ENCODE measurements at regions not wholly inside any gene's neighbourhood (a gene's known extent, or its start where the extent isn't known, plus 50 kb on each side); places are given as distances from the start of the nearest gene placed in this dataset.

- in situ Hi-C loops (cut with MboI; ENCODE audit: low pct_unique_long_range_greater_than_20kb, low sequenced_read_pairs), result no loop called here
These were observed 318.5 kb downstream of the KCNC2 start for GRCh38 chr12:74891083-74891668.

GRCh38 chr12:74892057-74892633 lies 317.5 kb downstream of the KCNC2 start:
- DNase-seq, result no peak
- in situ Hi-C loops (cut with MboI; ENCODE audit: low pct_unique_long_range_greater_than_20kb, low sequenced_read_pairs), result no loop called here

More at GRCh38 chr12:74891083-74891668, 318.5 kb downstream of the KCNC2 start:
- DNase-seq, result no peak

- DNase-seq, result no peak
- in situ Hi-C loops (cut with MboI; ENCODE audit: low pct_unique_long_range_greater_than_20kb, low sequenced_read_pairs), result no loop called here
These were observed 313.5 kb downstream of the KCNC2 start for GRCh38 chr12:74896186-74896585.

- DNase-seq, result no peak
- in situ Hi-C loops (cut with MboI; ENCODE audit: low pct_unique_long_range_greater_than_20kb, low sequenced_read_pairs), result no loop called here
These were observed 312.0 kb downstream of the KCNC2 start for GRCh38 chr12:74897425-74898211.

GRCh38 chr12:74899031-74899829 lies 310.4 kb downstream of the KCNC2 start:
- in situ Hi-C loops (cut with MboI; ENCODE audit: low pct_unique_long_range_greater_than_20kb, low sequenced_read_pairs), result no loop called here
- DNase-seq, result no peak

GRCh38 chr12:74900232-74900631 lies 309.4 kb downstream of the KCNC2 start:
- in situ Hi-C loops (cut with MboI; ENCODE audit: low pct_unique_long_range_greater_than_20kb, low sequenced_read_pairs), result no loop called here
- DNase-seq, result no peak

GRCh38 chr12:74903522-74903921 lies 306.1 kb downstream of the KCNC2 start:
- no peak for DNase-seq
- in situ Hi-C loops (cut with MboI; ENCODE audit: low pct_unique_long_range_greater_than_20kb, low sequenced_read_pairs), result no loop called here

- in situ Hi-C loops (cut with MboI; ENCODE audit: low pct_unique_long_range_greater_than_20kb, low sequenced_read_pairs), result no loop called here
These were observed 303.4 kb downstream of the KCNC2 start for GRCh38 chr12:74906224-74906623.

GRCh38 chr12:74910831-74911230 lies 298.8 kb downstream of the KCNC2 start:
- no peak for DNase-seq
- in situ Hi-C loops (cut with MboI; ENCODE audit: low pct_unique_long_range_greater_than_20kb, low sequenced_read_pairs), result no loop called here

More at GRCh38 chr12:74906224-74906623, 303.4 kb downstream of the KCNC2 start:
- no peak for DNase-seq

- in situ Hi-C loops (cut with MboI; ENCODE audit: low pct_unique_long_range_greater_than_20kb, low sequenced_read_pairs), result no loop called here
- DNase-seq, result no peak
These were observed 295.3 kb downstream of the KCNC2 start for GRCh38 chr12:74914378-74914777.

GRCh38 chr12:74915718-74916117 lies 293.9 kb downstream of the KCNC2 start:
- no peak for DNase-seq
- in situ Hi-C loops (cut with MboI; ENCODE audit: low pct_unique_long_range_greater_than_20kb, low sequenced_read_pairs), result no loop called here

- DNase-seq, result no peak
- in situ Hi-C loops (cut with MboI; ENCODE audit: low pct_unique_long_range_greater_than_20kb, low sequenced_read_pairs), result no loop called here
These were observed 291.9 kb downstream of the KCNC2 start for GRCh38 chr12:74917743-74918142.

- in situ Hi-C loops (cut with MboI; ENCODE audit: low pct_unique_long_range_greater_than_20kb, low sequenced_read_pairs), result no loop called here
- DNase-seq, result no peak
These were observed 291.3 kb downstream of the KCNC2 start for GRCh38 chr12:74918291-74918690.

- DNase-seq, result no peak
These were observed 287.5 kb downstream of the KCNC2 start for GRCh38 chr12:74922117-74922516.

GRCh38 chr12:74922642-74923041 lies 287.0 kb downstream of the KCNC2 start:
- DNase-seq, result no peak
- in situ Hi-C loops (cut with MboI; ENCODE audit: low pct_unique_long_range_greater_than_20kb, low sequenced_read_pairs), result no loop called here

More at GRCh38 chr12:74922117-74922516, 287.5 kb downstream of the KCNC2 start:
- in situ Hi-C loops (cut with MboI; ENCODE audit: low pct_unique_long_range_greater_than_20kb, low sequenced_read_pairs), result no loop called here

- no peak for DNase-seq
- in situ Hi-C loops (cut with MboI; ENCODE audit: low pct_unique_long_range_greater_than_20kb, low sequenced_read_pairs), result no loop called here
These were observed 268.0 kb downstream of the KCNC2 start for GRCh38 chr12:74941670-74942069.

GRCh38 chr12:74945771-74946198 lies 263.9 kb downstream of the KCNC2 start:
- DNase-seq, result no peak
- in situ Hi-C loops (cut with MboI; ENCODE audit: low pct_unique_long_range_greater_than_20kb, low sequenced_read_pairs), result no loop called here

- DNase-seq, result no peak
- in situ Hi-C loops (cut with MboI; ENCODE audit: low pct_unique_long_range_greater_than_20kb, low sequenced_read_pairs), result no loop called here
These were observed 255.9 kb downstream of the KCNC2 start for GRCh38 chr12:74953697-74954096.

GRCh38 chr12:74957231-74957630 lies 252.4 kb downstream of the KCNC2 start:
- in situ Hi-C loops (cut with MboI; ENCODE audit: low pct_unique_long_range_greater_than_20kb, low sequenced_read_pairs), result no loop called here
- DNase-seq, result no peak

- in situ Hi-C loops (cut with MboI; ENCODE audit: low pct_unique_long_range_greater_than_20kb, low sequenced_read_pairs), result no loop called here
- no peak for DNase-seq
These were observed 252.0 kb downstream of the KCNC2 start for GRCh38 chr12:74957634-74958033.

All from KBM-7 (cell line).